Mucosa of descending colon (tissue), 3 donors: ENCODE measurements at regions not wholly inside any gene's neighbourhood (a gene's known extent, or its start where the extent isn't known, plus 50 kb on each side); places are given as distances from the start of the nearest gene placed in this dataset.

Experiments used
- ATAC-seq: fragments of 200-7000 bp; cut with Tn5 transposase; one replicate; pipeline ENCODE4 v1.9.1; 2020; ENCODE audit warnings: mild to moderate bottlenecking, moderate library complexity
- DNase-seq, 3 donors: peaks; one replicate each; pipeline ENCODE4 v3.0.0-alpha.2; 2020
- H3K36me3 ChIP-seq: fragments of 200-600 bp; one replicate; pipeline ENCODE4 v1.8.0; 2021; ENCODE audit warnings: low read depth, mild to moderate bottlenecking
- H3K4me1 ChIP-seq: fragments of 200-600 bp; one replicate; pipeline ENCODE4 v1.8.0; 2021; ENCODE audit warnings: low read depth, mild to moderate bottlenecking
- H3K4me3 ChIP-seq: fragments of 200-600 bp; one replicate; pipeline ENCODE4 v1.8.0; 2021; ENCODE audit warnings: mild to moderate bottlenecking
- H3K9me3 ChIP-seq: fragments of 200-600 bp; one replicate; pipeline ENCODE4 v1.8.0; 2021; ENCODE audit warnings: mild to moderate bottlenecking
- intact Hi-C, 2 donors: fragments of 100-400 bp; cut with DNase I in 1 of 2; cut with micrococcal nuclease in 1 of 2; formaldehyde crosslinking; loops; one replicate each; pipeline versions ENCODE4 v1.11.0 to v1.11.1; 2022; cut with DNase I, micrococcal nuclease
- TF ChIP-seq, protein P1 (sequence below): fragments of 200-600 bp; IDR thresholded peaks from one replicate; pipeline ENCODE4 v1.8.0; 2022; ENCODE audit warnings: antibody characterized with exemption, mild to moderate bottlenecking
- donor health status: DM: no; HTN: no; CAD: no; lungs with moderate emphysema.
- donor health status: DM: no; HTN: no; CAD: no.
- donor health status: DM: no; HTN: yes; CAD: no.

DNA sequence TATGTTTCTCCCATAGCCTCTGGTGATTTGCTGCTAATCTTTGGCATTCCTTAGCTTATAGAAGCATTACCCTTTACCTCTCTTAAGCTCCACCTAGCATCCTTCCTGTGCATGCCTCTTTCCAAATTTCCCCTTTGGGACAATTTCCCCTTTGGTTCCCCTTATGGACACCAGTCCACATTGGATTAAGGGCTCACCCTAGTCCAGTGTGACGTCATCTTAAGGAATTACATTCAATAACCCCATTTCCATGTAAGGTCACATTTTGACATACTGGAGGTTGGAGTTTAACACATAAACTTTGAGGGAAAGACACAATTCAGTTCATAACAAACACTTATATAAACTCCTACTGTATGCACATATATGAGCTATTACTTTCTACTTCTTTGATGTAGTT, 916.6 kb downstream of the SLC4A3 start:
- intact Hi-C loops: no loop called here
- no peak for DNase-seq
- no peak for ATAC-seq
- no peaks in the 10 kb centered on the region for H3K9me3 ChIP-seq
- TF ChIP-seq, protein P1, sequence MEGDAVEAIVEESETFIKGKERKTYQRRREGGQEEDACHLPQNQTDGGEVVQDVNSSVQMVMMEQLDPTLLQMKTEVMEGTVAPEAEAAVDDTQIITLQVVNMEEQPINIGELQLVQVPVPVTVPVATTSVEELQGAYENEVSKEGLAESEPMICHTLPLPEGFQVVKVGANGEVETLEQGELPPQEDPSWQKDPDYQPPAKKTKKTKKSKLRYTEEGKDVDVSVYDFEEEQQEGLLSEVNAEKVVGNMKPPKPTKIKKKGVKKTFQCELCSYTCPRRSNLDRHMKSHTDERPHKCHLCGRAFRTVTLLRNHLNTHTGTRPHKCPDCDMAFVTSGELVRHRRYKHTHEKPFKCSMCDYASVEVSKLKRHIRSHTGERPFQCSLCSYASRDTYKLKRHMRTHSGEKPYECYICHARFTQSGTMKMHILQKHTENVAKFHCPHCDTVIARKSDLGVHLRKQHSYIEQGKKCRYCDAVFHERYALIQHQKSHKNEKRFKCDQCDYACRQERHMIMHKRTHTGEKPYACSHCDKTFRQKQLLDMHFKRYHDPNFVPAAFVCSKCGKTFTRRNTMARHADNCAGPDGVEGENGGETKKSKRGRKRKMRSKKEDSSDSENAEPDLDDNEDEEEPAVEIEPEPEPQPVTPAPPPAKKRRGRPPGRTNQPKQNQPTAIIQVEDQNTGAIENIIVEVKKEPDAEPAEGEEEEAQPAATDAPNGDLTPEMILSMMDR: no peak
- no peaks in the 10 kb centered on the region for H3K36me3 ChIP-seq
- no peak overlapping the region for H3K4me3 ChIP-seq
- H3K4me1 ChIP-seq: no peaks in the 10 kb centered on the region

DNA sequence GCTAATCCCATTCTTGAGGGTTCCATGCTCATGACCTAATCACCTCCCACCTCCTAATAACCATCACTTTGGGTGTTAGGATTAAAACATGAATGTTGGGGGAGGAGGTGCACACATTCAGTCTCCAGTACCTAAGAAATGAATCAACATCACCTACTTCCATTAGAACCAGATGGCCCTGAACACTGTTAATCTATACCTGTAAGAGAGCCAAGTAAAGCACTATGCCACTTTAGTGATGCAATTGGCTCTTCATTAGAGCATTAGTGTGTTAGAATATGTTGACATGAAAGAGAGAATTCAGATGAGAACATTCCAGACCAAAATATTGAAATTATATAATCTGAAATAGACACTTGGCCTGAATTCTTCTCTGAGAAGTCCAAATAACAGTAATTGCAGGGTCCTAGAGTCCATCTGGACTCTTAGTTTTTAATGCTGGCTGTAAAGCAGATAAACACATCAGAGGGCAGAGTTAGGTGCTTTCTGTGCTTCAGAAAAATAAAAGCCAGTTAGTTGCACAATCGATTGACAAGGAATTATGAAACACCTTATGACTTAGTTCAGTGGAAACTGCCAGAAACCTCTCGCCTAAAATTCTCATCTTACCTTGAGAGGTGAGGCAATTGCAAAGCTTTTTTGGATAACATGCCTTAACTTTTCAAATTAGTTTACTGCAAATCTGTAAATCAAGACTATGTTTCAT, 923.7 kb downstream of the SLC4A3 start:
- no peak for DNase-seq
- H3K4me1 ChIP-seq: no peaks in the 10 kb centered on the region
- no peak for ATAC-seq

DNA sequence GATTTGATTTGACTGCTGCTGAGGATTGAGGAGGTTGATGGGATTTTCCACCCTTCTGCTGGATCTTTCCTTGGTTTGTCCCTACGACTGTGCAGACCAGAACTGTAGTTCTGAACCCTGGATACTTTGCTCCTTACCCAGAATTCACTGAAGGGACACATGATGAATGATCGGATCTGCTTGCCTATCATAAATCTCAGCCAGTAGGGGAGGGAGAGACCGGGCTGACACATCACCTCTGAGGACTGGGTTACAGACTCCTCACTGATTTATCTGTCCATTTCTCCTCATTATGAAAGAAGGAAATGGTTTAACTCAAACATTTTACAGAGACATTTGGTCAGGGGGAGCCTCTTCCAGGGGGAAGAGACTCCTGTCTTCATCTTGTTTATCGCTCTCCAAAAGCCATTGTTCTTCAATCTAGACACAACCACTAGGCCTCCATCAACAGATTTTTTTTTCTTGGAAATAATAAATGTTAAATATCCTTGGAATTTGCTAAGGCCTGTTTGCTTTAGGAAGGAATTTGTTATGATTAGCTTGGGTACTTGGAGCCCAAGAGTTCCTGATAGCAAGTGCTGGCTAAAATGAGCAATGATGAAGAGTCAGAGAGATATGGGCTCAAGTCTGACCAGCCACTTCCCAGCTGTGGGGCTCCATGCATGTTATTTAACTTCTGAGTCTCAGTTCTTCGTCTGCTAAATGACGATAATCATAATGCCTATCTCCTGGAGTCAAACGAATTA, 925.5 kb downstream of the SLC4A3 start:
- DNase-seq (no peak), ATAC-seq (no peak)
- intact Hi-C loops: no loop called here
- Histone ChIP-seq H3K4me3 (no peak overlapping the region), H3K9me3 (no peaks in the 10 kb centered on the region), H3K4me1 (no peaks in the 10 kb centered on the region), H3K36me3 (no peaks in the 10 kb centered on the region)
- TF ChIP-seq, protein P1: no peak

More for the DNA sequence above, 923.7 kb downstream of the SLC4A3 start:
- Histone ChIP-seq H3K4me3 (no peak overlapping the region), H3K36me3 (no peaks in the 10 kb centered on the region), H3K9me3 (no peaks in the 10 kb centered on the region)
- TF ChIP-seq, protein P1: no peak
- intact Hi-C loops: no loop called here

DNA sequence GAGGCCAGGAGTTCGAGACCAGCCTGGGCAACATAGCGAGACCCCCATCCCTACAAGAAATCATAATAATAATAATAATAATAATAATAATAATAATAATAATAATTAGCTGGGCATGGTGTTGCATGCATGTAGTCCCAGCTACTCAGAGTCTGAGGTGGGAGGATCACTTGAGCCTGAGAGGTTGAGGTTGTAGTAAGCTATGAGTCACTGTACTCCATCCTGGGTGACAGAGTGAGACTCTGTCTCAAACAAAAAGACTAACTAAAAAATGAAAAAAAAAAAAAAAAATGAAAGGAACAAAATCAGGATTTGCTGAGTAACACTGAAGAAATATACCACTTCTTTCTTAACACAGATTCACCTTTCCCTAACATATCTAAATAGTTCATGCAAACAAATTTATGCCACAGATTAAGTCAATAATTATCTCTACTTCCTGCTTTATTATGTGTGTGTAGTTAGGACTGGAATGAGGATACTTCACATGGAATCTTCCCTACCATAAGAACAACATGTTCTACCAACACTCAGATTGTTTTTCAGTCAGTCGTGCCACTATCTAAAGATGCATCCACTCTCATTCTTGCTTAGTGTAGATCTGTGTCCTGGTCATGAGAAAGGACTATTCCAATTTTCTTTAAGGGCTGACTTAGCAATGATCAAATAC, 928.7 kb downstream of the SLC4A3 start:
- no peak overlapping the region for H3K4me3 ChIP-seq
- ATAC-seq (no peak), DNase-seq (no peak)
- intact Hi-C loops: no loop called here
- no peaks in the 10 kb centered on the region for H3K4me1 ChIP-seq
- no peaks in the 10 kb centered on the region for H3K9me3 ChIP-seq
- no peaks in the 10 kb centered on the region for H3K36me3 ChIP-seq
- TF ChIP-seq, protein P1: no peak

DNA sequence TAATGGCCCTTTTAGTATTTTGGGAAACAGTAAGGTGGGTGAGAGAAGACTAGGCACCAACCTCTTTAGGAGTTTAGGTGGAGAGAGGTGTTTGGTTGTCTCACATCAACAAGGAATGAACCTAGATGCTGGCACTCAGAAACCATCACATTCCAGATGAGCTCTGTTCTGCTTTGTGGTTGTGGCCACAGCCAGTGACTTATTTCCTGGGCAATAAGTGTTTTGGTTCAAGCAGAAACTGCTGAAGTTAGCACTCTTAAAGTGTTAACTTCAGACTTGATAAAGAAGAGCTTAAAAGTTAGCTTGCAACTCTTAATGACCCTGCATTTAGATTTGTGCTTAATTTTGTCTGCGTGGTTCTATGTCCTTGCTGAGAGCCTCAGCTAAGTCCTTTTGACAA, 929.2 kb downstream of the SLC4A3 start:
- ATAC-seq (no peak), DNase-seq (no peak)
- Histone ChIP-seq H3K4me3 (no peak overlapping the region), H3K9me3 (no peaks in the 10 kb centered on the region), H3K36me3 (no peaks in the 10 kb centered on the region), H3K4me1 (no peaks in the 10 kb centered on the region)
- intact Hi-C loops: no loop called here
- TF ChIP-seq, protein P1: no peak
